C4-2B (cell line): ENCODE measurements at regions not wholly inside any gene's neighbourhood (a gene's known extent, or its start where the extent isn't known, plus 50 kb on each side); places are given as distances from the start of the nearest gene placed in this dataset.

Experiments
- H3K27ac ChIP-seq: fragments of 450-650 bp; 2 replicates; pipeline ENCODE4 v1.5.1; 2017
- CTCF ChIP-seq: fragments of 450-650 bp; conservative IDR thresholded peaks from 2 replicates; pipeline ENCODE4 v1.5.1; 2017; ENCODE audit warnings: mild to moderate bottlenecking
- ZFX ChIP-seq: fragments of 450-650 bp; IDR thresholded peaks from 2 replicates; pipeline ENCODE4 v1.6.1; 2017

- H3K27ac ChIP-seq = no peak overlapping the region
- TF ChIP-seq CTCF (no peak), ZFX (no peak)
These were observed 320.9 kb downstream of the GABRB3 start for GRCh38 chr15:26451995-26452394.

DNA sequence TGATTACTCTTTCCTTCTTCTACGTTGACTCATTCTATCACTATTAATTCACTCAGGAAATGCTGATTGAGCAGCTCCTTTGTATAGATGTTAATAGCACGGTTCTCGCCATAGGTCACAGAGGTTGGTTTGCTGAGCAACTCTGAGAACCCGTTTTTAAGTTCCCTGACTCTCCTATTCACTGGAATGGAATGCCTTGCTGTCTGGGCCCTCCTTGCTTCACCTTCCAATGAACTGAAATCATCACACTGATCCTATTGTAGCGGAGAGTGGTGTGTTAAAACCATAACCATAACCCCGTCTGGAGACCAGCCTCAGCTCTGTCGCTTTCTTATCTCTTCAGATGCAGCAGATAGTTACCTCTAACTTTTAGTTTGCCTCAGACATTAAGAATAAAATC is 323.6 kb downstream of the GABRB3 start:
- H3K27ac ChIP-seq = no peak overlapping the region
- TF ChIP-seq ZFX (no peak), CTCF (no peak)

DNA sequence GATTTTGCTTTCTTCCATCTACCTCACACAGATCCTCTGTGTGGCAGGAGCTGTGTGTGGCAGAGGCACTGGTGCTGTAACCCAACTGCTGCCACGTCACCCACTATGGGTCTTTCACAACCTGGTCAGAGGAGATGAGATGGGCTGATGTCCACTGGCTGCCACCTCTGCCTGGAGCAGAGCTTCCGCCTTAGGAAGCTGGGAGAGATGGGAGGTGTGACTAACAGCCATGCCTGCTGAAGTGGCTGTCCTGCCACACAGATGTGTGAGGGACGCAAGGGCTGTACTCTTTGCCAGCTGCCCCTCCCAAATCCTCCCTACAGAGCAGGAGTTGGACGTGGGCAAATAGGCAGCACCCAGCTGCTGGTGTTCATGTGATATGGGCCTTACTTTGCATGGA is 329.5 kb downstream of the GABRB3 start:
- TF ChIP-seq CTCF (no peak), ZFX (no peak)
- no peak overlapping the region for H3K27ac ChIP-seq

DNA sequence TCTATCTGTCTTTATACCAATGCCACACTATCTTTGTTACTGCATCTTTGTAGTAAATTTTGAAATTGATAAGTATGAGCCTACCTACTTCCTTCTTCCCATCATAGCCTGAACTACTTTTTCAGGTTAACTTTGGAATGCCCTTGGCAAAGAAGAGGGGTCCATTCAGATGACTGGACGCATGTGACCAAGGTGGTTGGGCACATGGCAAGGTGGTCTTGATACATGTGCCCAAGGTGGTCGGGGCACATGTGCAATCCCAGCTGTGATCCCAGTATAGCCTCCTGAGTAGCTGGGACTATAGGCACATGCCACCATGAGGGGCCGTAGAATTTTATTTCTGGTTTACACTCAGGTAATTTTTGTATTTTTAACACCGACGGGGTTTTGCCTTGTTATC is 330.2 kb downstream of the GABRB3 start:
- H3K27ac ChIP-seq = no peak overlapping the region
- TF ChIP-seq ZFX = no peak
- no peak for TF ChIP-seq CTCF

DNA sequence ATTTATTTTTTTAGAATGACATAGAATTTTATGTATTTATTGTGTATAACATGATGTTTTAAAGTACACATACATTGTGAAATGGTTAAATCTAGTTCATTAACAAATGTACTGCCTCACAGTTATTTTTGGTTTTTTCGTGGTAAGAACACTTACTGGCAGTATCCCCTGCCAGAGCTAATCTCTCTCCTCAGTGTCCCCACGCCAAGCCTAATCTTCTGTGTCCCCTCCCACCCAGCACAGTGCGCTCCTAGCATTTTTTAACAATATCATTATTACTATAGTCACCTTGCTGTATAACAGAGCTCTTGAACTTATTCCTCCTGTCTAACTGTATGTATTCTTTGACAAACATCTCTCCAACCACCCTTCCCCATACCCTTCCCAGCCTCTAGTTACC is 333.2 kb downstream of the GABRB3 start:
- no peak overlapping the region for H3K27ac ChIP-seq

DNA sequence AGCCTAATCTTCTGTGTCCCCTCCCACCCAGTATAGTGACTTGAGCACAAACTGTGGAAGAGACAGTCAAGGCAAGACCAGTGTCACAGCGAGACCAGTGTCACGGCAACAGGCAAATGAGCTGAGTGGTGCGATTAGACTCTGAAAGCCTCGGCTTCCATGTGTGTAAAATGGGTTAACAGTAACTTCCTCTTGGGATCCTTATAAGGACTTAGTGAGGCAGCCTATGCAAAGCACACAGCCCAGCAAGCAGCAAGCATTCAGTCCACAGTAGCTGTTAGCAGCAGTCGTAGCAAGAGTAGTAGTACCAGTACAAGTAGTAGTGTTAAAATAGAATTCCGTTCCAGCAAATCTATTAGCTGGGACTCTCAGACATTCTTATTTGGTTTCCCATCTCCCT is 334.1 kb downstream of the GABRB3 start:
- TF ChIP-seq CTCF (no peak), ZFX (no peak)
- H3K27ac ChIP-seq = no peak overlapping the region

More for the DNA sequence above, 333.2 kb downstream of the GABRB3 start:
- TF ChIP-seq ZFX = no peak
- TF ChIP-seq CTCF = no peak

- TF ChIP-seq CTCF (no peak), ZFX (no peak)
- H3K27ac ChIP-seq = no peak overlapping the region
These were observed 334.6 kb downstream of the GABRB3 start for GRCh38 chr15:26438316-26438715.

- TF ChIP-seq CTCF (no peak), ZFX (no peak)
- H3K27ac ChIP-seq = no peak overlapping the region
These were observed 339.0 kb downstream of the GABRB3 start for GRCh38 chr15:26433818-26434217.
